ENCODE measurements at regions not wholly inside any gene's neighbourhood (a gene's known extent, or its start where the extent isn't known, plus 50 kb on each side); places are given as distances from the start of the nearest gene placed in this dataset.

- TF ChIP-seq CTCF (conservative IDR thresholded peaks at IDR 0.05; ENCODE audit: low read length): no peak
- no peak for TF ChIP-seq EZH2phosphoT487 (IDR thresholded peaks at IDR 0.05; ENCODE audit: borderline replicate concordance)
These were observed 1458.6 kb downstream of the BRD1 start for GRCh38 chr22:48368975-48369525.
